ENCODE measurements at regions not wholly inside any gene's neighbourhood (a gene's known extent, or its start where the extent isn't known, plus 50 kb on each side); places are given as distances from the start of the nearest gene placed in this dataset.

DNA sequence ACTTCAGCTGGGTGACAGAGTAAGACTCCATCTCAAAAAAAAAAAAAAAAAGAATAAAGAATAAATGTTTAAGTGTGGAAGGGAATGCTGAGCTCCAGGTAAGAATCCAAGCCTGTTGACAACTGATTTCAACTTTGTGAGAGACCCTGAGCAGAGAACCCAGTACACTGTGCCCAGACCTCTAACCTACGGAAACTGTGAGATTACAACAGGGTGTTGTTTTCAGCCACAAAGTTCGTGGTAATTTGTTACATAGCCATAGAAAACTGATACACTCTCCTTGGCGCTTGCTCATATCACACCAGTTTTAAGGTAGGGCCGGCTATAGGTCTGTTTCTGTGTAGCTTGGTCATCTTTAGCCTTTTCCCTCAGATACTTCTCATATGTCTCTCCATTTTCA is 98.4 kb upstream of the PAPOLG start:
- no peak for TF ChIP-seq POLR2A (IDR thresholded peaks at IDR 0.05)
- TF ChIP-seq, protein P1, sequence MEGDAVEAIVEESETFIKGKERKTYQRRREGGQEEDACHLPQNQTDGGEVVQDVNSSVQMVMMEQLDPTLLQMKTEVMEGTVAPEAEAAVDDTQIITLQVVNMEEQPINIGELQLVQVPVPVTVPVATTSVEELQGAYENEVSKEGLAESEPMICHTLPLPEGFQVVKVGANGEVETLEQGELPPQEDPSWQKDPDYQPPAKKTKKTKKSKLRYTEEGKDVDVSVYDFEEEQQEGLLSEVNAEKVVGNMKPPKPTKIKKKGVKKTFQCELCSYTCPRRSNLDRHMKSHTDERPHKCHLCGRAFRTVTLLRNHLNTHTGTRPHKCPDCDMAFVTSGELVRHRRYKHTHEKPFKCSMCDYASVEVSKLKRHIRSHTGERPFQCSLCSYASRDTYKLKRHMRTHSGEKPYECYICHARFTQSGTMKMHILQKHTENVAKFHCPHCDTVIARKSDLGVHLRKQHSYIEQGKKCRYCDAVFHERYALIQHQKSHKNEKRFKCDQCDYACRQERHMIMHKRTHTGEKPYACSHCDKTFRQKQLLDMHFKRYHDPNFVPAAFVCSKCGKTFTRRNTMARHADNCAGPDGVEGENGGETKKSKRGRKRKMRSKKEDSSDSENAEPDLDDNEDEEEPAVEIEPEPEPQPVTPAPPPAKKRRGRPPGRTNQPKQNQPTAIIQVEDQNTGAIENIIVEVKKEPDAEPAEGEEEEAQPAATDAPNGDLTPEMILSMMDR (IDR thresholded peaks at IDR 0.05) = no peak
- TF ChIP-seq POLR2AphosphoS5 (IDR thresholded peaks at IDR 0.05) = no peak

Data from suprapubic skin (tissue), 4 donors.